Kidney (tissue), 13 donors: ENCODE measurements at regions not wholly inside any gene's neighbourhood (a gene's known extent, or its start where the extent isn't known, plus 50 kb on each side); places are given as distances from the start of the nearest gene placed in this dataset.

Experiments
- DNase-seq, 5 donors: peaks; one replicate each; pipeline ENCODE4 v3.0.0-alpha.2; 2013 to 2020
- FAIRE-seq: peaks from 2 replicates; lab custom pipeline; 2012; peaks lifted over from hg19 to GRCh38; lab: Jason Lieb, UNC
- H3K27ac ChIP-seq, 2 donors: one replicate each; pipeline ENCODE4 v1.7.0; 2013; ENCODE audit warnings: low read depth in 2 of 2, low read length in 2 of 2, inconsistent platforms in 1 of 2
- H3K27me3 ChIP-seq: one replicate; pipeline ENCODE4 v1.7.1; 2013; ENCODE audit warnings: low read length, inconsistent platforms; ENCODE audit not compliant: control insufficient read depth, insufficient read depth
- H3K36me3 ChIP-seq, 3 donors: one replicate each; pipeline versions ENCODE4 v1.7.0 to v1.7.1; 2013; ENCODE audit warnings: low read length in 3 of 3, control low read depth in 1 of 3, inconsistent platforms in 1 of 3; ENCODE audit not compliant: insufficient read depth in 3 of 3, control insufficient read depth in 2 of 3
- H3K4me1 ChIP-seq, 3 donors: one replicate each; pipeline versions ENCODE4 v1.7.0 to v1.7.1; 2013; ENCODE audit warnings: low read length in 3 of 3, inconsistent platforms in 1 of 3, low read depth in 1 of 3; ENCODE audit not compliant: control insufficient read depth in 2 of 3, insufficient read depth in 2 of 3
- H3K4me3 ChIP-seq, 3 donors: one replicate each; pipeline versions ENCODE4 v1.7.0 to v1.8.1; 2013; ENCODE audit warnings: low read length in 3 of 3, control low read depth in 1 of 3, inconsistent platforms in 1 of 3
- H3K9ac ChIP-seq, 3 donors: one replicate each; pipeline versions ENCODE4 v1.7.0 to v1.7.1; 2013; ENCODE audit warnings: low read length in 3 of 3, control low read depth in 1 of 3, inconsistent platforms in 1 of 3
- H3K9me3 ChIP-seq, 3 donors: one replicate each; pipeline versions ENCODE4 v1.7.0 to v1.7.1; 2013; ENCODE audit warnings: low read length in 3 of 3, control low read depth in 1 of 3, inconsistent platforms in 1 of 3; ENCODE audit not compliant: control insufficient read depth in 2 of 3, insufficient read depth in 1 of 3
- CTCF ChIP-seq: IDR thresholded peaks from 3 replicates; pipeline ENCODE4 v1.5.1; 2012; ENCODE audit warnings: mild to moderate bottlenecking, moderate library complexity, borderline replicate concordance; ENCODE audit not compliant: insufficient read depth; ENCODE audit errors: extremely low read depth
- intact Hi-C: fragments of 100-400 bp; cut with DNase I; formaldehyde crosslinking; loops from one replicate; pipeline ENCODE4 v1.11.1; 2022
- donor health status: control.
- donor health status: control.
- donor health status: control.
- donor health status: control.
- donor health status: control.
- donor health status: DM: yes; HTN: yes; CAD: no.
- donor health status: Normal renal cell carcinoma (clear cell type).

GRCh38 chr4:159902648-159903047, 799.8 kb downstream of the RAPGEF2 start:
- H3K4me1 ChIP-seq = no peaks in the 10 kb centered on the region
- no peak overlapping the region for H3K9ac ChIP-seq
- H3K9me3 ChIP-seq = no peaks in the 10 kb centered on the region
- no peak overlapping the region for H3K4me3 ChIP-seq
- FAIRE-seq (no peak), DNase-seq (no peak)
- no peak for TF ChIP-seq CTCF
- intact Hi-C loops = no loop called here
- H3K27me3 ChIP-seq = no peaks in the 10 kb centered on the region
- H3K36me3 ChIP-seq = no peaks in the 10 kb centered on the region
- no peak overlapping the region for H3K27ac ChIP-seq

DNA sequence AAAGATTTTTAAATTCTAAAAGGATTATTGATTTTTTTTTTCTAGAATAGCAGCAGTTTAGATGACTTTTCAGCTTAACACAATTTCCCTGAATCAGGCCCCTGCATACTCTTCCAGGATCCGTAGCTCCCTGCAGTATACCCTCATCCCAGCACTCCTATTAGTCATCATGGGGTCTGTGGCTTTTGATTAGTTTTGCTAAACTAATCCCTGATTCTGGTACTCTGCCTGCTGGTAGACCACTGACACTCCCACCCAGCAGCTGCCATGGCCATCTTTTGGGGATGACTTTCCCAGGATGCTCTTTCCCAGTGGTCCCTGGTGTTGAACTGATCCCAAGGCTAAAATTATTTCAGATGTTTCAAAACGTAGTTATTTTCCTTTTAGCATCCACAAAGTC, 802.0 kb downstream of the RAPGEF2 start:
- no peak overlapping the region for H3K4me3 ChIP-seq
- intact Hi-C loops = no loop called here
- H3K27me3 ChIP-seq = no peaks in the 10 kb centered on the region
- no peak for DNase-seq
- H3K27ac ChIP-seq = no peak overlapping the region
- FAIRE-seq = no peak
- no peak for TF ChIP-seq CTCF
- no peak overlapping the region for H3K9ac ChIP-seq
- peaks cover 0 to 3% (median 0%) of the 10 kb centered on the region in 3 donors for H3K9me3 ChIP-seq
- H3K4me1 ChIP-seq = no peaks in the 10 kb centered on the region
- H3K36me3 ChIP-seq = no peaks in the 10 kb centered on the region

- Histone ChIP-seq H3K9me3 (peaks cover 0 to 3% (median 0%) of the 10 kb centered on the region in 3 donors), H3K27ac (no peak overlapping the region), H3K4me1 (no peaks in the 10 kb centered on the region), H3K36me3 (no peaks in the 10 kb centered on the region), H3K27me3 (no peaks in the 10 kb centered on the region), H3K9ac (no peak overlapping the region), H3K4me3 (no peak overlapping the region)
- TF ChIP-seq CTCF = no peak
- intact Hi-C loops = no loop called here
- no peak for FAIRE-seq
- no peak for DNase-seq
Measured at GRCh38 chr4:159906051-159906450, 803.2 kb downstream of the RAPGEF2 start.

DNA sequence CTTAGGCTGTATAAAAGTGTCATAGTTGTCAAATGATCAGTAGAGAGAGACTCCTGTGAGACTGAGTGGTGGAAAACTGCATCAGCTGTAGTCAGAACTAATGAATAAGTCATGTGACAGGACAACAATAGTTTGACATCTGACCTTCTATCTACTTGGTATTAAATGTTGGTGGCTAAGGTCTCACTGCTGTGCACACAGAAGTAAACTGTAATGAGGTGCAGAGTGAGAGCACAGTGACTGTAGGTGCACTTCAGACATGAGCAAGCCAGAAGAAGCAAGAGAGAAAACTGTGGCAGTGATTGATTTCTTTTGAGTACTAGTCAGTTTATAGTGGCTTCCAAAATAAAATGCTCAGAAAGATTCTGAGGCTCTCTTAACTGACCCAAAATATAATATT, 803.6 kb downstream of the RAPGEF2 start:
- no peaks in the 10 kb centered on the region for H3K27me3 ChIP-seq
- peaks cover 0 to 3% (median 0%) of the 10 kb centered on the region in 3 donors for H3K9me3 ChIP-seq
- no peak for TF ChIP-seq CTCF
- intact Hi-C loops = no loop called here
- no peak overlapping the region for H3K9ac ChIP-seq
- DNase-seq (no peak), FAIRE-seq (no peak)
- H3K27ac ChIP-seq = no peak overlapping the region
- H3K4me3 ChIP-seq = no peak overlapping the region
- no peaks in the 10 kb centered on the region for H3K36me3 ChIP-seq
- H3K4me1 ChIP-seq = no peaks in the 10 kb centered on the region
